ENCODE measurements at regions not wholly inside any gene's neighbourhood (a gene's known extent, or its start where the extent isn't known, plus 50 kb on each side); places are given as distances from the start of the nearest gene placed in this dataset.

DNA sequence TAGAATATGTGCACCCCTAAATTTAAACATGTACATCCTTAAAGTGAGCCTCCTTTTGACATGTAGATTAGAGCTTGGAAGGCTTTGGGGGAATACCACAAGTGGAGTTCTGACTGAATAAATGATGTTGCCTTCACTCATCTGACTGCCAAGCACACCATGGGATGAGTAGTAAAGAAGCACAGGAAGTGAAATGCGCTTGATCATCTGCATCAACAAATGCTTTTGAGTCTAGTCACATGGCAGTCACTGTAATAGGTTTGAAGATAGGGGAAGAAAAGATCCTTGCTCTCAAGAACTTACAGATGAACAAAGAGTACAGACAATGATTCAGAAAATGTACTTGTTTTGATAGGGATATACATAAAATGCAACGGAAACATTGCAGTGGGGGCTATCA, 62.0 kb upstream of the STARD4 start:
- peak; percentile 79 for DNase-seq (ENCODE audit: low read depth)

DNA sequence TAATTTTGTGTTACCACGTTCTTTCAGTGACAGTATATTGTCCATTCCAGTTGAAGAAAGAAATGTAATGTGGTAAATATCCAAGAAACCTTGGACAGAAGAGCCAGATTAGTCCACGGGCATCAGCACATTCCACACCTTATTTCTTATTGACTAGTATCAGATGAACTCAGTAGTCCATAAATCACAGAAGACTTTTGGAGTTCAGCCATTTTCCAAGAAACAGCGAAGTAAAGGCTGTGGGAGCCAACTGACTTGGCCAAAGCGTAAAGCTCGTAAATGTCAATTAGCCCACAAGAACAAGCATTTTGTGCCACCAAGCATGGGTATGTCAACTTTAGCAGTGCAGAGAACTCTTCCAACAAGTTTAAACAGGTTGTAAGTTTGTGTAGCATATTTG, 60.2 kb upstream of the STARD4 start:
- DNase-seq (ENCODE audit: low read depth): no peak

DNA sequence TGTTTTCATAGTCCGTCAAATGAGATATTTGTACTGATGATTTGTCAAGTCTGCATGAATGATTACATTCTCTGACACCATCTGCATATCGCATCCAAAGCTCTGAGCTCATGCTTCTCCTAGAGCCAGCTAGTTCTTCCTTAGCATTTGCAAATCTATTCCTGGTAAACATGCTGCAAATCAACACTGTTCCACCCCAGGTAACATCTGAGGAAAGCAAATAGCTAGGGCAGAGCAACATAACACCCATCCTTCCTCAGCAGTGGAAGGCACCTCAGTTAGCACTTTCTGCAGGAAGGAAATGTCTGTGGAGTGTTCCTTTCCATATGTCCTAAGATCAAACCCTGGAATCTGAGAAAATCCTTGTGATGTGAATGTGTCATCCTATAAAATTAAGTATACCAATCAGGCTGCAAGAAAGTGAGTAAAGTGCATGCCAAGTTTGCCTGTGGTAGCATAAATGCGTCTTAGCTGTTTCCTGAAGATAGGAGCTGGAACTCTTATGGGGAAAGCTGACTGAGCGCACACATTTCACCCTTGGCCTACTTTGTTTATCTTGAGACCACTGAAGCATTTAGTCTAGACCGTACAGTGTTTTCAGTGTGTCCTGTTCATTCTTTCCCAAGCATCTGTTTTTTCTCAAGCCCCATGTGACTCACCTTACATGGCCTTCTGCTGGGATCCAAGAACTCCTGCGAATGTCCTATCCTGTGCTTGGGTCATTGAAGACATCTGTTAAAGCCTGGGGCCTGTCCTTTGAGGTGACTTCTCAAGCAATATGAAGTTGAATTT, 50.9 kb upstream of the STARD4 start:
- peak; percentile 98 for DNase-seq (ENCODE audit: low read depth)

DNA sequence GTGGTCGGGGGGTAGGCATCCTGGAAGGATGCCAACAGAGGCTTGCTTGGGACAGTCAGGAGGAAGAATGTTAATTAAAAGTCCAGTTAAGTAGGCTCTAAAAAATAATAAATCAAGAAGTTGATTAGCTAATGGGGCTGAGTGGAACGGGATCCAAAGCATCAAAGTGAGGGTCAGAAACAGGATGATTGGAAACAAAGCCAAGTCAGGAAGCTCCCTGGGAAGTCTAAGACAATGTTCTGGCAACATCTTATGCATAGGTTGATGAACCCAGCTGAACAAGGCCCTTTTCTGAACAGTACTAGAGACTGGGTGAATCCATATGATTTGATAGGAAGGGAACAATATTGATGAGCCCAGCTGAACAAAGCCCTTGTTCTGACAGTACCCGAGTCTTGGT, 50.2 kb upstream of the STARD4 start:
- no peak for DNase-seq (ENCODE audit: low read depth)

Measured in iris pigment epithelial cell (primary cell).